ENCODE measurements at regions not wholly inside any gene's neighbourhood (a gene's known extent, or its start where the extent isn't known, plus 50 kb on each side); places are given as distances from the start of the nearest gene placed in this dataset.

DNA sequence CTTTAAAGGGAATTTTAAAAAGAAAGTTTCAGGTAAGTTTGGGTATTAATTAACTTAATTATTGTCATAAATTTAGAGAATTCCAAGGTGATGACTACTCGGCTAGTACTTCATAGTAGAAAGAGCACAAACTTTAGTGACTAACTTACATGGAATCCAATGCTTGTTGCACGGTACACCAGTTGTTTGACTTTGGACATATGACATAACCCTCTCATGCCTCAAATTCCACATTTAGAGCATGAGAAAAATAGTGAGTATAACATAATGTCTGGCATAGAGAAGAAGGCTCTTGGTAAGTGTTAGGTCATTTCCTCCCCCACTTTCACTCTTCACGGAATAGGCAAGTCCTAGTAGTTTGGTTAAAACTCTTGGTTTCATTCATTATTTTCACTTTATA is 1249.4 kb upstream of the SLC10A2 start:
- no peak for DNase-seq (ENCODE audit: low spot score in 2 of 2)
- Histone ChIP-seq H3K4me3 (no peak overlapping the region), H3K4me1 (no peaks in the 10 kb centered on the region), H3K27me3 (no peaks in the 10 kb centered on the region), H3K27ac (no peak overlapping the region), H3K9me3 (no peaks in the 10 kb centered on the region), H3K36me3 (no peaks in the 10 kb centered on the region)
- intact Hi-C loops (cut with DNase I; ENCODE audit: low total_unique reads) = no loop called here
- TF ChIP-seq POLR2AphosphoS5 (IDR thresholded peaks at IDR 0.05) (no peak), POLR2A (IDR thresholded peaks at IDR 0.05) (no peak), CTCF (IDR thresholded peaks at IDR 0.05) (no peak)

- DNase-seq (ENCODE audit: low spot score in 2 of 2) = no peak
- TF ChIP-seq POLR2AphosphoS5 (IDR thresholded peaks at IDR 0.05) (no peak), POLR2A (IDR thresholded peaks at IDR 0.05) (no peak), CTCF (IDR thresholded peaks at IDR 0.05) (no peak)
- no peaks in the 10 kb centered on the region for H3K4me1 ChIP-seq
- no peak overlapping the region for H3K27ac ChIP-seq
- no peaks in the 10 kb centered on the region for H3K9me3 ChIP-seq
- no peaks in the 10 kb centered on the region for H3K36me3 ChIP-seq
- no peaks in the 10 kb centered on the region for H3K27me3 ChIP-seq
- H3K4me3 ChIP-seq = no peak overlapping the region
- intact Hi-C loops (cut with DNase I; ENCODE audit: low total_unique reads) = no loop called here
Measured at GRCh38 chr13:104314926-104315535, 1248.8 kb upstream of the SLC10A2 start.

DNA sequence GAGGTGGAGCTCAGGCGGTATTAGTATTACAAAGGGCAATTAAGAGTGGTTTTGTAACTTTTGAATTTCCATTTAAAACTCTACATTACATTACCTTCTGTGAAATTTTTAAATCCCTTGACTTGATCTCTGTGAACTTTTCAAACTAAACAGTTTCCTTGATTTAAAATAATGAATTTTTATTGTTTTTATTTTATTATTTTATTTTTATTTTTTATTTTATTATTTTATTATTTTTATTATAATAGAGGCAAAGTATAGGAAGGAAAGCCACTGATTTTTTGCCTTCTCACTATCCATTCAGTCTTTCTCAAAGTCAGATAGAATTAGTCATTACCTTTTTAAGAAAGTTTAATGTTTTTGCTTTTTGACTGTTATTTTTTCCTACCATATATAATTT is 1248.1 kb upstream of the SLC10A2 start:
- Histone ChIP-seq H3K27ac (no peak overlapping the region), H3K9me3 (no peaks in the 10 kb centered on the region), H3K27me3 (no peaks in the 10 kb centered on the region), H3K4me1 (no peaks in the 10 kb centered on the region), H3K4me3 (no peak overlapping the region), H3K36me3 (no peaks in the 10 kb centered on the region)
- TF ChIP-seq POLR2AphosphoS5 (IDR thresholded peaks at IDR 0.05) (no peak), CTCF (IDR thresholded peaks at IDR 0.05) (no peak), POLR2A (IDR thresholded peaks at IDR 0.05) (no peak)
- no peak for DNase-seq (ENCODE audit: low spot score in 2 of 2)
- intact Hi-C loops (cut with DNase I; ENCODE audit: low total_unique reads) = no loop called here

DNA sequence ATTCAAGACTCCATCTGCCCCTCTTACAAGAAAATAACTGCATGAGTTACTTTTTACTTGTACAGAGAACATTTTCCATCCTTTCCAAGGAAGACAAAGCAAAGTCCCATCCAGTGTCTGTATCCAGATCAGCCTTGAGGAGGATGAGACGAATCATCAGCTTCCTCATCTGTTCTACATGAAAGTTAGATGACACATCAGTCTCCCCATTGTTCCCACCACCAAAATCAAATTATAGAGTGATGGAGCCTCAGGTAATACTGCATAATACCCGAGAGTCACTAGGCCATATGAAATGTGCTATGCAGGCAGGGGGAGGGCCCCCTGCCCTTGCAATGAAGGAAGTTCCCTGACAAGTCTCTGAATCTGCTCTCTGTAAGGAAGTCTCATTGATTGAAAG is 1244.6 kb upstream of the SLC10A2 start:
- no peak for TF ChIP-seq POLR2A (IDR thresholded peaks at IDR 0.05)
- TF ChIP-seq POLR2AphosphoS5 (IDR thresholded peaks at IDR 0.05) = no peak
- no peak for TF ChIP-seq CTCF (IDR thresholded peaks at IDR 0.05)
- Histone ChIP-seq H3K36me3 (no peaks in the 10 kb centered on the region), H3K9me3 (no peaks in the 10 kb centered on the region), H3K4me1 (no peaks in the 10 kb centered on the region), H3K4me3 (no peak overlapping the region), H3K27ac (no peak overlapping the region), H3K27me3 (no peaks in the 10 kb centered on the region)
- intact Hi-C loops (cut with DNase I; ENCODE audit: low total_unique reads) = no loop called here
- no peak for DNase-seq (ENCODE audit: low spot score in 2 of 2)

DNA sequence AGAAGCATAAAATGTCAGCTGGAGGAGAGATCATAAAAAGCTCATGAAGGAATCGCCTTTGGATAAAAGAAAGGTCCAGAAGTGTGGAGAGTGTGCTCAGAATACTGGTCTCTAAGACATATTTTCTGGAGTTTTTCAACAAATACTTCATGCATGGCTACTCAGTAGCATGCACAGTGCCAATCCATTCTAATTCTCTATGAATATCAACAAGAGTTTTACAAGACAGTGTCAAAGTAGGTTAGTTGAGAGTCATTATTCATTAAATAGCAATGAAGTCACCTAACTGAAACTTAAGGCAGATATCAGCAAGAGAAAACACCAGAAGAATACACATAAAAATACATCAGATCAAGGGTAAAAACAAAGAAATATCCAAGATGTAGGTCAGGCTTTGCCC is 1243.2 kb upstream of the SLC10A2 start:
- intact Hi-C loops (cut with DNase I; ENCODE audit: low total_unique reads) = no loop called here
- DNase-seq (ENCODE audit: low spot score in 2 of 2) = no peak
- Histone ChIP-seq H3K27ac (no peak overlapping the region), H3K9me3 (no peaks in the 10 kb centered on the region), H3K27me3 (no peaks in the 10 kb centered on the region), H3K4me1 (no peaks in the 10 kb centered on the region), H3K4me3 (no peak overlapping the region), H3K36me3 (no peaks in the 10 kb centered on the region)
- TF ChIP-seq CTCF (IDR thresholded peaks at IDR 0.05) (no peak), POLR2A (IDR thresholded peaks at IDR 0.05) (no peak), POLR2AphosphoS5 (IDR thresholded peaks at IDR 0.05) (no peak)

Measured in breast epithelium (tissue), 4 donors.